GM12878 (cell line): ENCODE measurements at regions not wholly inside any gene's neighbourhood (a gene's known extent, or its start where the extent isn't known, plus 50 kb on each side); places are given as distances from the start of the nearest gene placed in this dataset.

Experiments used
- BCL11A ChIP-seq: IDR thresholded peaks from 2 replicates; pipeline ENCODE4 v1.6.1; 2011; ENCODE audit warnings: low read depth, low read length
- HCFC1 ChIP-seq: fragments of 150-350 bp; IDR thresholded peaks from 2 replicates; pipeline ENCODE4 v1.6.1; 2014; ENCODE audit warnings: low read length
- IRF4 ChIP-seq: IDR thresholded peaks from 2 replicates; pipeline ENCODE4 v1.6.1; 2011; ENCODE audit warnings: low read depth, low read length
- JUNB ChIP-seq: IDR thresholded peaks from 2 replicates; pipeline ENCODE4 v1.6.1; 2016; ENCODE audit warnings: antibody characterized with exemption, mild to moderate bottlenecking
- PAX5 ChIP-seq: IDR thresholded peaks from 2 replicates; pipeline ENCODE4 v1.6.1; 2011; ENCODE audit warnings: low read depth, low read length, borderline replicate concordance
- POLR2AphosphoS2 ChIP-seq: IDR thresholded peaks from 2 replicates; pipeline ENCODE4 v1.6.1; 2011; ENCODE audit warnings: low read depth, mild to moderate bottlenecking, low read length, improper control_type of control experiment, moderate library complexity
- STAT3 ChIP-seq: IDR thresholded peaks from 2 replicates; pipeline ENCODE4 v1.6.1; 2011; ENCODE audit warnings: low read depth, low read length, improper control_type of control experiment
- TCF12 ChIP-seq: IDR thresholded peaks from 2 replicates; pipeline ENCODE4 v1.6.1; 2011; ENCODE audit warnings: low read depth, mild to moderate bottlenecking, low read length
- TF ChIP-seq, protein P1 (sequence below): IDR thresholded peaks from 2 replicates; pipeline ENCODE4 v1.6.1; 2012; ENCODE audit warnings: mild to moderate bottlenecking, low read depth, low read length
- TF ChIP-seq, protein P2 (sequence below), 3 experiments: IDR thresholded peaks in 2 of 3; conservative IDR thresholded peaks in 1 of 3; 2 replicates each; pipeline ENCODE4 v1.5.1; 2011; ENCODE audit warnings: low read depth in 3 of 3, low read length in 3 of 3, mild to moderate bottlenecking in 3 of 3, control low read depth in 2 of 3, moderate library complexity in 2 of 3, inconsistent platforms in 1 of 3, mixed read lengths in 1 of 3; ENCODE audit not compliant: control insufficient read depth in 2 of 3, insufficient read depth in 1 of 3; ENCODE audit errors: extremely low read depth in 1 of 3

DNA sequence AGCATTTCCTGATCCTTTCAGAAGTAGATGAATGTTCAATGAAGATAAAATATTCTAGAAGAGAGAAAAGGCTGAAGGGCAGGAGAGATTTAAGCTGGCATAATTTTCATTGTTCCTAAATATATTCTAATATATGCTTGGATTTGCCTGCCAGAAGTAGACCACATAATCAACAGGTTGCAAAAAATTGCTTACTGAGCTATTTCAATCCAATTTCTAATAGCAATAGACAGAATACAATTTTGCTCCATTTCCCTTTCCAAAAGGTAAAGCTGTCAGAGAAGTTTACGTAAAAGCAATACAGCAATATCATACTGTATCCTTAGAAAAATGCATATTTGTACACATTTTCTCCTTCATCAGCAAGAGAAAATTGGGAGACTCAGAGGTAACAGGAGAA lies 237.3 kb downstream of the PMP22 start:
- TF ChIP-seq, protein P1, sequence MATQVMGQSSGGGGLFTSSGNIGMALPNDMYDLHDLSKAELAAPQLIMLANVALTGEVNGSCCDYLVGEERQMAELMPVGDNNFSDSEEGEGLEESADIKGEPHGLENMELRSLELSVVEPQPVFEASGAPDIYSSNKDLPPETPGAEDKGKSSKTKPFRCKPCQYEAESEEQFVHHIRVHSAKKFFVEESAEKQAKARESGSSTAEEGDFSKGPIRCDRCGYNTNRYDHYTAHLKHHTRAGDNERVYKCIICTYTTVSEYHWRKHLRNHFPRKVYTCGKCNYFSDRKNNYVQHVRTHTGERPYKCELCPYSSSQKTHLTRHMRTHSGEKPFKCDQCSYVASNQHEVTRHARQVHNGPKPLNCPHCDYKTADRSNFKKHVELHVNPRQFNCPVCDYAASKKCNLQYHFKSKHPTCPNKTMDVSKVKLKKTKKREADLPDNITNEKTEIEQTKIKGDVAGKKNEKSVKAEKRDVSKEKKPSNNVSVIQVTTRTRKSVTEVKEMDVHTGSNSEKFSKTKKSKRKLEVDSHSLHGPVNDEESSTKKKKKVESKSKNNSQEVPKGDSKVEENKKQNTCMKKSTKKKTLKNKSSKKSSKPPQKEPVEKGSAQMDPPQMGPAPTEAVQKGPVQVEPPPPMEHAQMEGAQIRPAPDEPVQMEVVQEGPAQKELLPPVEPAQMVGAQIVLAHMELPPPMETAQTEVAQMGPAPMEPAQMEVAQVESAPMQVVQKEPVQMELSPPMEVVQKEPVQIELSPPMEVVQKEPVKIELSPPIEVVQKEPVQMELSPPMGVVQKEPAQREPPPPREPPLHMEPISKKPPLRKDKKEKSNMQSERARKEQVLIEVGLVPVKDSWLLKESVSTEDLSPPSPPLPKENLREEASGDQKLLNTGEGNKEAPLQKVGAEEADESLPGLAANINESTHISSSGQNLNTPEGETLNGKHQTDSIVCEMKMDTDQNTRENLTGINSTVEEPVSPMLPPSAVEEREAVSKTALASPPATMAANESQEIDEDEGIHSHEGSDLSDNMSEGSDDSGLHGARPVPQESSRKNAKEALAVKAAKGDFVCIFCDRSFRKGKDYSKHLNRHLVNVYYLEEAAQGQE, result no peak
- TF ChIP-seq HCFC1, result no peak
- TF ChIP-seq, protein P2, sequence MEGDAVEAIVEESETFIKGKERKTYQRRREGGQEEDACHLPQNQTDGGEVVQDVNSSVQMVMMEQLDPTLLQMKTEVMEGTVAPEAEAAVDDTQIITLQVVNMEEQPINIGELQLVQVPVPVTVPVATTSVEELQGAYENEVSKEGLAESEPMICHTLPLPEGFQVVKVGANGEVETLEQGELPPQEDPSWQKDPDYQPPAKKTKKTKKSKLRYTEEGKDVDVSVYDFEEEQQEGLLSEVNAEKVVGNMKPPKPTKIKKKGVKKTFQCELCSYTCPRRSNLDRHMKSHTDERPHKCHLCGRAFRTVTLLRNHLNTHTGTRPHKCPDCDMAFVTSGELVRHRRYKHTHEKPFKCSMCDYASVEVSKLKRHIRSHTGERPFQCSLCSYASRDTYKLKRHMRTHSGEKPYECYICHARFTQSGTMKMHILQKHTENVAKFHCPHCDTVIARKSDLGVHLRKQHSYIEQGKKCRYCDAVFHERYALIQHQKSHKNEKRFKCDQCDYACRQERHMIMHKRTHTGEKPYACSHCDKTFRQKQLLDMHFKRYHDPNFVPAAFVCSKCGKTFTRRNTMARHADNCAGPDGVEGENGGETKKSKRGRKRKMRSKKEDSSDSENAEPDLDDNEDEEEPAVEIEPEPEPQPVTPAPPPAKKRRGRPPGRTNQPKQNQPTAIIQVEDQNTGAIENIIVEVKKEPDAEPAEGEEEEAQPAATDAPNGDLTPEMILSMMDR (IDR thresholded peaks at IDR 0.05 in 2 of 3, conservative IDR thresholded peaks at IDR 0.05 in 1 of 3; ENCODE audit: control insufficient read depth in 2 of 3, extremely low read depth in 1 of 3, insufficient read depth in 1 of 3, low read depth in 3 of 3, low read length in 3 of 3), result no peak
- TF ChIP-seq STAT3, result no peak
- no peak for TF ChIP-seq POLR2AphosphoS2
- TF ChIP-seq JUNB, result no peak
- no peak for TF ChIP-seq IRF4
- no peak for TF ChIP-seq PAX5
- TF ChIP-seq BCL11A, result no peak
- no peak for TF ChIP-seq TCF12
